ENCODE measurements at regions not wholly inside any gene's neighbourhood (a gene's known extent, or its start where the extent isn't known, plus 50 kb on each side); places are given as distances from the start of the nearest gene placed in this dataset.
"Not testable (repeated sequence)": the region's sequence is repeated elsewhere in the genome, so short reads cannot be mapped to it uniquely, and the experiment has no call there.

GRCh38 chr2:89130665-89131308 is 439.3 kb downstream of the RPIA start:
- H3K9me3 Mint-ChIP-seq; H3K27ac Mint-ChIP-seq; DNase-seq; H3K4me3 Mint-ChIP-seq; H3K4me1 Mint-ChIP-seq (ENCODE audit: low read depth); H3K36me3 Mint-ChIP-seq (ENCODE audit: low read depth); H3K27me3 Mint-ChIP-seq (ENCODE audit: insufficient read depth): not testable (repeated sequence)

- not testable (repeated sequence) for H3K36me3 Mint-ChIP-seq (ENCODE audit: low read depth); H3K4me3 Mint-ChIP-seq; H3K4me1 Mint-ChIP-seq (ENCODE audit: low read depth); DNase-seq; H3K27ac Mint-ChIP-seq; H3K9me3 Mint-ChIP-seq; H3K27me3 Mint-ChIP-seq (ENCODE audit: insufficient read depth)
Measured at GRCh38 chr2:89142959-89143358, 451.5 kb downstream of the RPIA start.

GRCh38 chr2:89145342-89145741 is 453.9 kb downstream of the RPIA start:
- not testable (repeated sequence) for H3K9me3 Mint-ChIP-seq; H3K27me3 Mint-ChIP-seq (ENCODE audit: insufficient read depth); H3K27ac Mint-ChIP-seq; DNase-seq; H3K36me3 Mint-ChIP-seq (ENCODE audit: low read depth); H3K4me3 Mint-ChIP-seq; H3K4me1 Mint-ChIP-seq (ENCODE audit: low read depth)

GRCh38 chr2:89148256-89148655 is 456.8 kb downstream of the RPIA start:
- H3K4me1 Mint-ChIP-seq (ENCODE audit: low read depth); H3K27me3 Mint-ChIP-seq (ENCODE audit: insufficient read depth); DNase-seq; H3K27ac Mint-ChIP-seq; H3K4me3 Mint-ChIP-seq; H3K9me3 Mint-ChIP-seq; H3K36me3 Mint-ChIP-seq (ENCODE audit: low read depth): not testable (repeated sequence)

GRCh38 chr2:89151699-89152098 is 460.2 kb downstream of the RPIA start:
- H3K27me3 Mint-ChIP-seq (ENCODE audit: insufficient read depth); H3K4me1 Mint-ChIP-seq (ENCODE audit: low read depth); H3K4me3 Mint-ChIP-seq; H3K36me3 Mint-ChIP-seq (ENCODE audit: low read depth); H3K27ac Mint-ChIP-seq; DNase-seq; H3K9me3 Mint-ChIP-seq: not testable (repeated sequence)

GRCh38 chr2:89152501-89152900 is 461.0 kb downstream of the RPIA start:
- H3K4me1 Mint-ChIP-seq (ENCODE audit: low read depth); H3K27me3 Mint-ChIP-seq (ENCODE audit: insufficient read depth): not testable (repeated sequence)

GRCh38 chr2:89153210-89153609 is 461.7 kb downstream of the RPIA start:
- H3K36me3 Mint-ChIP-seq (ENCODE audit: low read depth); H3K4me1 Mint-ChIP-seq (ENCODE audit: low read depth); DNase-seq; H3K27ac Mint-ChIP-seq; H3K9me3 Mint-ChIP-seq; H3K27me3 Mint-ChIP-seq (ENCODE audit: insufficient read depth); H3K4me3 Mint-ChIP-seq: not testable (repeated sequence)

More at GRCh38 chr2:89152501-89152900, 461.0 kb downstream of the RPIA start:
- not testable (repeated sequence) for H3K4me3 Mint-ChIP-seq; DNase-seq; H3K36me3 Mint-ChIP-seq (ENCODE audit: low read depth); H3K27ac Mint-ChIP-seq; H3K9me3 Mint-ChIP-seq

GRCh38 chr2:89154247-89154682 is 462.8 kb downstream of the RPIA start:
- not testable (repeated sequence) for H3K4me3 Mint-ChIP-seq; H3K27ac Mint-ChIP-seq; H3K4me1 Mint-ChIP-seq (ENCODE audit: low read depth); H3K27me3 Mint-ChIP-seq (ENCODE audit: insufficient read depth); DNase-seq; H3K9me3 Mint-ChIP-seq; H3K36me3 Mint-ChIP-seq (ENCODE audit: low read depth)
- TF ChIP-seq CTCF (IDR thresholded peaks at IDR 0.05) = peak; percentile 50; the same call in 1 of the 2 replicates

- not testable (repeated sequence) for H3K27me3 Mint-ChIP-seq (ENCODE audit: insufficient read depth); H3K9me3 Mint-ChIP-seq; H3K36me3 Mint-ChIP-seq (ENCODE audit: low read depth); H3K4me1 Mint-ChIP-seq (ENCODE audit: low read depth); H3K27ac Mint-ChIP-seq; DNase-seq; H3K4me3 Mint-ChIP-seq
- TF ChIP-seq CTCF (IDR thresholded peaks at IDR 0.05) = peak; percentile 38; the same call in 1 of the 2 replicates
Measured at GRCh38 chr2:89160306-89160705, 468.8 kb downstream of the RPIA start.

- H3K36me3 Mint-ChIP-seq (ENCODE audit: low read depth); H3K27me3 Mint-ChIP-seq (ENCODE audit: insufficient read depth); H3K9me3 Mint-ChIP-seq; H3K27ac Mint-ChIP-seq; DNase-seq; H3K4me1 Mint-ChIP-seq (ENCODE audit: low read depth); H3K4me3 Mint-ChIP-seq: not testable (repeated sequence)
Measured at GRCh38 chr2:89161626-89162025, 470.2 kb downstream of the RPIA start.

- H3K27ac Mint-ChIP-seq; H3K36me3 Mint-ChIP-seq (ENCODE audit: low read depth); H3K27me3 Mint-ChIP-seq (ENCODE audit: insufficient read depth): not testable (repeated sequence)
Measured at GRCh38 chr2:89170506-89171173, 479.2 kb downstream of the RPIA start.

GRCh38 chr2:89171174-89171519 is 479.7 kb downstream of the RPIA start:
- not testable (repeated sequence) for H3K4me1 Mint-ChIP-seq (ENCODE audit: low read depth); H3K9me3 Mint-ChIP-seq; H3K27me3 Mint-ChIP-seq (ENCODE audit: insufficient read depth); H3K4me3 Mint-ChIP-seq; H3K36me3 Mint-ChIP-seq (ENCODE audit: low read depth); H3K27ac Mint-ChIP-seq; DNase-seq

More at GRCh38 chr2:89170506-89171173, 479.2 kb downstream of the RPIA start:
- H3K9me3 Mint-ChIP-seq; H3K4me3 Mint-ChIP-seq; H3K4me1 Mint-ChIP-seq (ENCODE audit: low read depth); DNase-seq: not testable (repeated sequence)

Data from HFFc6 (cell line).